ENCODE measurements at regions not wholly inside any gene's neighbourhood (a gene's known extent, or its start where the extent isn't known, plus 50 kb on each side); places are given as distances from the start of the nearest gene placed in this dataset.
"Not testable (repeated sequence)": the region's sequence is repeated elsewhere in the genome, so short reads cannot be mapped to it uniquely, and the experiment has no call there.

GRCh38 chr15:39394496-39394895 lies 186.4 kb upstream of the THBS1 start:
- no peak for DNase-seq (ENCODE audit: low read depth)

GRCh38 chr15:39396979-39397615 lies 183.8 kb upstream of the THBS1 start:
- no peak for DNase-seq (ENCODE audit: low read depth)

- DNase-seq (ENCODE audit: low read depth): no peak
Observed at GRCh38 chr15:39397883-39398282, 183.0 kb upstream of the THBS1 start.

- DNase-seq (ENCODE audit: low read depth): no peak
Observed at GRCh38 chr15:39399600-39399999, 181.3 kb upstream of the THBS1 start.

- no peak for DNase-seq (ENCODE audit: low read depth)
Observed at GRCh38 chr15:39400002-39400401, 180.9 kb upstream of the THBS1 start.

- DNase-seq (ENCODE audit: low read depth): no peak
Observed at GRCh38 chr15:39400821-39401550, 179.9 kb upstream of the THBS1 start.

GRCh38 chr15:39403640-39404117 lies 177.2 kb upstream of the THBS1 start:
- no peak for DNase-seq (ENCODE audit: low read depth)

GRCh38 chr15:39404767-39405181 lies 176.1 kb upstream of the THBS1 start:
- no peak for DNase-seq (ENCODE audit: low read depth)

- DNase-seq (ENCODE audit: low read depth): no peak
Observed at GRCh38 chr15:39406485-39406884, 174.4 kb upstream of the THBS1 start.

- DNase-seq (ENCODE audit: low read depth): no peak
Observed at GRCh38 chr15:39407116-39407515, 173.8 kb upstream of the THBS1 start.

GRCh38 chr15:39409876-39410530 lies 170.9 kb upstream of the THBS1 start:
- DNase-seq (ENCODE audit: low read depth): no peak

GRCh38 chr15:39411102-39411989 lies 169.5 kb upstream of the THBS1 start:
- no peak for DNase-seq (ENCODE audit: low read depth)

GRCh38 chr15:39413558-39413957 lies 167.3 kb upstream of the THBS1 start:
- DNase-seq (ENCODE audit: low read depth): no peak

- no peak for DNase-seq (ENCODE audit: low read depth)
Observed at GRCh38 chr15:39414201-39414600, 166.7 kb upstream of the THBS1 start.

GRCh38 chr15:39415634-39416033 lies 165.2 kb upstream of the THBS1 start:
- no peak for DNase-seq (ENCODE audit: low read depth)

- no peak for DNase-seq (ENCODE audit: low read depth)
Observed at GRCh38 chr15:39416258-39416657, 164.6 kb upstream of the THBS1 start.

GRCh38 chr15:39417366-39418134 lies 163.3 kb upstream of the THBS1 start:
- no peak for DNase-seq (ENCODE audit: low read depth)

- no peak for DNase-seq (ENCODE audit: low read depth)
Observed at GRCh38 chr15:39419651-39420050, 161.2 kb upstream of the THBS1 start.

GRCh38 chr15:39420123-39420852 lies 160.6 kb upstream of the THBS1 start:
- not testable (repeated sequence) for DNase-seq (ENCODE audit: low read depth)

GRCh38 chr15:39420853-39421192 lies 160.1 kb upstream of the THBS1 start:
- not testable (repeated sequence) for DNase-seq (ENCODE audit: low read depth)
